ENCODE measurements at regions not wholly inside any gene's neighbourhood (a gene's known extent, or its start where the extent isn't known, plus 50 kb on each side); places are given as distances from the start of the nearest gene placed in this dataset.

GRCh38 chr6:88519301-88520016 lies 353.3 kb upstream of the CNR1 start:
- Histone ChIP-seq H3K27ac (no peak overlapping the region), H3K4me3 (replicated peaks in 1 of 3) (no peak overlapping the region), H3K36me3 (no peaks in the 10 kb centered on the region), H3K4me1 (no peaks in the 10 kb centered on the region), H3K27me3 (no peaks in the 10 kb centered on the region), H3K9me3 (no peaks in the 10 kb centered on the region)
- no peak for TF ChIP-seq POLR2A (IDR thresholded peaks at IDR 0.05)
- TF ChIP-seq, protein P1, sequence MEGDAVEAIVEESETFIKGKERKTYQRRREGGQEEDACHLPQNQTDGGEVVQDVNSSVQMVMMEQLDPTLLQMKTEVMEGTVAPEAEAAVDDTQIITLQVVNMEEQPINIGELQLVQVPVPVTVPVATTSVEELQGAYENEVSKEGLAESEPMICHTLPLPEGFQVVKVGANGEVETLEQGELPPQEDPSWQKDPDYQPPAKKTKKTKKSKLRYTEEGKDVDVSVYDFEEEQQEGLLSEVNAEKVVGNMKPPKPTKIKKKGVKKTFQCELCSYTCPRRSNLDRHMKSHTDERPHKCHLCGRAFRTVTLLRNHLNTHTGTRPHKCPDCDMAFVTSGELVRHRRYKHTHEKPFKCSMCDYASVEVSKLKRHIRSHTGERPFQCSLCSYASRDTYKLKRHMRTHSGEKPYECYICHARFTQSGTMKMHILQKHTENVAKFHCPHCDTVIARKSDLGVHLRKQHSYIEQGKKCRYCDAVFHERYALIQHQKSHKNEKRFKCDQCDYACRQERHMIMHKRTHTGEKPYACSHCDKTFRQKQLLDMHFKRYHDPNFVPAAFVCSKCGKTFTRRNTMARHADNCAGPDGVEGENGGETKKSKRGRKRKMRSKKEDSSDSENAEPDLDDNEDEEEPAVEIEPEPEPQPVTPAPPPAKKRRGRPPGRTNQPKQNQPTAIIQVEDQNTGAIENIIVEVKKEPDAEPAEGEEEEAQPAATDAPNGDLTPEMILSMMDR (IDR thresholded peaks at IDR 0.05) = no peak
- DNase-seq = no peak
- WGBS, 2 donors = 29% methylated on average over 10 of the region's 10 CpGs
- intact Hi-C loops (cut with DNase I) = no loop called here

GRCh38 chr6:88517737-88518136 lies 351.6 kb upstream of the CNR1 start:
- Histone ChIP-seq H3K27ac (no peak overlapping the region), H3K27me3 (no peaks in the 10 kb centered on the region), H3K9me3 (no peaks in the 10 kb centered on the region), H3K4me1 (no peaks in the 10 kb centered on the region), H3K36me3 (no peaks in the 10 kb centered on the region), H3K4me3 (replicated peaks in 1 of 3) (no peak overlapping the region)
- DNase-seq = no peak
- TF ChIP-seq, protein P1 (IDR thresholded peaks at IDR 0.05) = no peak
- no peak for TF ChIP-seq POLR2A (IDR thresholded peaks at IDR 0.05)
- 80 to 81% methylated on average over 3 of the region's 3 CpGs for WGBS, 2 donors
- intact Hi-C loops (cut with DNase I) = no loop called here

DNA sequence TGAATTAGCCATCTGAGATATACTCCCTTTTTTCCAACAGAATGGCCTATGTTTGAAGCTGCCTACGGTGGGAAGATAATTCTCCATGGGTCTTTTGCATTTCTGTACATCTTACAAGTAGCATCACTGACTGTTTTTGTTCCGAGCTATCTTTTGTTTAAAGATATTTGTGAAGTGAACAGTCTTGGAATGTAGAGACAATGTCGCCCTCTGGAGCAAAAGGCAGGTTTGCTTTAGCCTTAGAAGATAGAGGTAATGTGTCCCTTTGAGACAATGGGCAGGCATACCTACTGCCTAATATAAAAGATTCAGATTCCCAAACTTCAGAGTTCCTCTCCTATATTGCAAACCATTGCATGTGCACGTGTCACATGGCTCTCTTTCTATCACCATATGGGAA lies 347.8 kb upstream of the CNR1 start:
- Histone ChIP-seq H3K9me3 (no peaks in the 10 kb centered on the region), H3K27ac (no peak overlapping the region), H3K4me3 (replicated peaks in 1 of 3) (no peak overlapping the region)

DNA sequence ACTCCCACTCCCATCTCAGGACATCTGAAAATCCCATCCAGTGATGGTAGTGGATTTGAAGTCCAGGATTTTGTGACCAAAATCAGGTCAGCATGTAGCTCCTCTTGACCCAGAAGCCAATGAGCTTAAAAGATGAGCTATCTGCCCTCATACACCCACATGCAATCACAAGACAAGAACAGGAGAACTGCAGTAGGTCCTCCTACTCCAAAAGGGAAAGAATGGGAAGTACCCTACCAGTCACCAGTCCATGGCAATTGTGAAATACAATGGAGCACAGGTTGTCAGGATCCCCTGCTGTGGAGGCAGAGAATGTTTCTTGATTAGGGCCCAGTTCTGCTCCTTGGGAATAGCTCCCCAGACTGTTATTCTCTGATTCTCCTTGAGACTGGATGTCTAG lies 347.3 kb upstream of the CNR1 start:
- intact Hi-C loops (cut with DNase I) = no loop called here
- Histone ChIP-seq H3K27ac (no peak overlapping the region), H3K36me3 (no peaks in the 10 kb centered on the region), H3K4me1 (no peaks in the 10 kb centered on the region), H3K27me3 (no peaks in the 10 kb centered on the region), H3K4me3 (replicated peaks in 1 of 3) (no peak overlapping the region), H3K9me3 (no peaks in the 10 kb centered on the region)
- TF ChIP-seq, protein P1 (IDR thresholded peaks at IDR 0.05) = no peak
- no peak for TF ChIP-seq POLR2A (IDR thresholded peaks at IDR 0.05)
- no peak for DNase-seq

More for the DNA sequence above, 347.8 kb upstream of the CNR1 start:
- WGBS, 2 donors = 79% methylated on average over 4 of the region's 4 CpGs
- TF ChIP-seq, protein P1 (IDR thresholded peaks at IDR 0.05) = no peak
- no peak for TF ChIP-seq POLR2A (IDR thresholded peaks at IDR 0.05)
- intact Hi-C loops (cut with DNase I) = no loop called here
- no peaks in the 10 kb centered on the region for H3K4me1 ChIP-seq
- no peaks in the 10 kb centered on the region for H3K27me3 ChIP-seq
- DNase-seq = no peak
- no peaks in the 10 kb centered on the region for H3K36me3 ChIP-seq

DNA sequence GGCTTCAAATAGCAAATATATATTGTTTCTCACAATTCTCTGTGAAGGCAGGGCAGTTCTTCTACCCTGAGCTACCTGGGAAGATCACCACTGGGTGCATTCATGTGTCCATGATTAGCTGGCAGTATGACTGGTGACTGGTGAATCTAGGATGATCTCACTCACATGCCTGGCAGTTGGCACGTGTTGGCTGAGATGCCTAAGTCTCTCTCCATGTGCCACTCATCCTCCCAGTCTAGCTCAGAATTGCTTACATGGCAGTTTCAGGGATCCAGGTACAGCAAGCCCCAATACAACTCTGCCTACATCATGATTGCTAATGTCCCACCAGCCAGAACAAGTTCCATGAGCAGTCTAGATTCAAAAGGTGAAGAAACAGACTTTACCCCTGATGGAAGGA lies 346.8 kb upstream of the CNR1 start:
- intact Hi-C loops (cut with DNase I) = no loop called here
- H3K9me3 ChIP-seq = no peaks in the 10 kb centered on the region
- H3K4me1 ChIP-seq = no peaks in the 10 kb centered on the region
- no peak for DNase-seq
- H3K4me3 ChIP-seq (replicated peaks in 1 of 3) = no peak overlapping the region
- WGBS, 2 donors = 20 to 50% methylated on average over 1 of the region's 1 CpG
- no peak overlapping the region for H3K27ac ChIP-seq
- H3K36me3 ChIP-seq = no peaks in the 10 kb centered on the region
- H3K27me3 ChIP-seq = no peaks in the 10 kb centered on the region
- TF ChIP-seq POLR2A (IDR thresholded peaks at IDR 0.05) = no peak
- TF ChIP-seq, protein P1 (IDR thresholded peaks at IDR 0.05) = no peak

Data from thyroid gland (tissue), 4 donors.